SK-N-SH (cell line): ENCODE measurements at regions not wholly inside any gene's neighbourhood (a gene's known extent, or its start where the extent isn't known, plus 50 kb on each side); places are given as distances from the start of the nearest gene placed in this dataset.

Experiments used
- CTCF ChIA-PET: fragments of 300-600, 350-600 bp; formaldehyde crosslinking; extraction: SDS; loops from one replicate; lab custom pipeline; 2021; lab: Yijun Ruan, JAX
- POLR2A ChIA-PET: fragments of 350-600 bp; sonication (Branson Sonifier 250); formaldehyde crosslinking; extraction: SDS; loops from one replicate; lab custom pipeline; 2020; ENCODE audit warnings: antibody characterized with exemption, inconsistent platforms; lab: Yijun Ruan, JAX
- DNase-seq: peaks from one replicate; pipeline ENCODE4 v3.0.0; 2012
- H2AFZ ChIP-seq: fragments of 200-600 bp; sonication (generic); 2 replicates; pipeline ENCODE4 v1.8.1; 2016; ENCODE audit warnings: antibody characterized with exemption, mild to moderate bottlenecking, low read depth
- H3F3A ChIP-seq: fragments of 200-600 bp; sonication (generic); replicated peaks from 2 replicates; pipeline ENCODE3; 2016; ENCODE audit warnings: antibody characterized with exemption, mild to moderate bottlenecking; ENCODE audit not compliant: insufficient read depth
- H3K27ac ChIP-seq, 2 experiments: fragments of 200-500 bp in 1 of 2; fragments of 200-600 bp in 1 of 2; sonication (Bioruptor generic) in 1 of 2; sonication (generic), shearing (Covaris generic) in 1 of 2; 2 replicates each; pipeline versions ENCODE4 v1.5.1 to v1.6.1; 2014 to 2016; ENCODE audit warnings: low read depth in 2 of 2, inconsistent platforms in 1 of 2, low read length in 1 of 2, mild to moderate bottlenecking in 1 of 2, mixed read lengths in 1 of 2
- H3K27me3 ChIP-seq: fragments of 200-600 bp; sonication (generic), shearing (Covaris generic); 2 replicates; pipeline ENCODE4 v1.6.1; 2016; ENCODE audit warnings: mixed run types; ENCODE audit not compliant: insufficient read depth
- H3K36me3 ChIP-seq, 2 experiments: fragments of 200-500 bp in 1 of 2; fragments of 200-600 bp in 1 of 2; sonication (Bioruptor generic) in 1 of 2; sonication (generic) in 1 of 2; replicated peaks in 1 of 2; 2 replicates each; pipeline versions ENCODE3 to v1.5.1; 2014 to 2016; ENCODE audit warnings: low read length in 1 of 2, mild to moderate bottlenecking in 1 of 2; ENCODE audit not compliant: insufficient read depth in 2 of 2, control insufficient read depth in 1 of 2
- H3K4me1 ChIP-seq, 2 experiments: fragments of 200-500 bp in 1 of 2; fragments of 200-600 bp in 1 of 2; sonication (Bioruptor generic) in 1 of 2; sonication (generic), shearing (Covaris generic) in 1 of 2; 2 replicates each; pipeline versions ENCODE4 v1.5.1 to v1.6.1; 2014 to 2016; ENCODE audit warnings: low read depth in 1 of 2, low read length in 1 of 2, mixed run types in 1 of 2; ENCODE audit not compliant: insufficient read depth in 2 of 2, control insufficient read depth in 1 of 2
- H3K4me2 ChIP-seq: fragments of 200-600 bp; sonication (generic), shearing (Covaris generic); 2 replicates; pipeline ENCODE4 v1.6.1; 2017; ENCODE audit warnings: mixed run types
- H3K4me3 ChIP-seq, 2 experiments: fragments of 200-500 bp in 1 of 2; fragments of 200-600 bp in 1 of 2; sonication (Bioruptor generic) in 1 of 2; sonication (generic), shearing (Covaris generic) in 1 of 2; 2 replicates each; pipeline versions ENCODE4 v1.5.1 to v1.8.1; 2014 to 2016; ENCODE audit warnings: low read depth in 2 of 2, inconsistent platforms in 1 of 2, low read length in 1 of 2, mild to moderate bottlenecking in 1 of 2, mixed read lengths in 1 of 2, moderate library complexity in 1 of 2
- H3K79me2 ChIP-seq: fragments of 200-600 bp; sonication (generic); 2 replicates; pipeline ENCODE4 v1.8.1; 2017; ENCODE audit warnings: mild to moderate bottlenecking; ENCODE audit not compliant: insufficient read depth
- H3K9ac ChIP-seq: fragments of 200-600 bp; sonication (generic); 2 replicates; pipeline ENCODE4 v1.6.1; 2017; ENCODE audit warnings: mixed run types
- H3K9me2 ChIP-seq: fragments of 200-600 bp; sonication (generic); 2 replicates; pipeline ENCODE4 v1.6.1; 2017; ENCODE audit warnings: mixed run types
- H3K9me3 ChIP-seq: fragments of 200-600 bp; sonication (generic); 2 replicates; pipeline ENCODE4 v1.6.1; 2017; ENCODE audit warnings: mixed run types, mild to moderate bottlenecking, moderate library complexity
- H4K20me1 ChIP-seq: fragments of 200-600 bp; sonication (generic); 2 replicates; pipeline ENCODE4 v1.6.1; 2017; ENCODE audit warnings: mild to moderate bottlenecking, mixed run types; ENCODE audit not compliant: insufficient read depth
- CHD2 ChIP-seq: fragments of 150-350 bp; IDR thresholded peaks from 2 replicates; pipeline ENCODE4 v1.6.1; 2018; ENCODE audit warnings: low read length; ENCODE audit not compliant: partially characterized antibody
- ELF1 ChIP-seq: IDR thresholded peaks from 2 replicates; pipeline ENCODE4 v1.4.0; 2012
- EP300 ChIP-seq, 2 experiments: IDR thresholded peaks; 2 replicates each; pipeline versions ENCODE4 v1.4.0 to v1.6.1; 2012; ENCODE audit warnings: borderline replicate concordance in 1 of 2, low read depth in 1 of 2, low read length in 1 of 2
- FOSL2 ChIP-seq: IDR thresholded peaks from 2 replicates; pipeline ENCODE4 v1.4.0; 2012; ENCODE audit warnings: low read depth, mild to moderate bottlenecking, moderate library complexity, borderline replicate concordance
- FOXJ3 ChIP-seq: sonication (generic); formaldehyde crosslinking; IDR thresholded peaks from 2 replicates; pipeline ENCODE4 v1.5.1; 2020; ENCODE audit warnings: mild to moderate bottlenecking, missing genetic modification reagents
- GATA2 ChIP-seq: sonication (generic); formaldehyde crosslinking; IDR thresholded peaks from 2 replicates; pipeline ENCODE4 v1.5.0; 2020; ENCODE audit warnings: mild to moderate bottlenecking, missing genetic modification reagents
- IRF3 ChIP-seq: fragments of 150-350 bp; IDR thresholded peaks from 2 replicates; pipeline ENCODE4 v1.6.1; 2016; ENCODE audit warnings: mild to moderate bottlenecking, low read depth, low read length
- JUND ChIP-seq: IDR thresholded peaks from 2 replicates; pipeline ENCODE4 v1.4.0; 2012
- MEF2A ChIP-seq: IDR thresholded peaks from 2 replicates; pipeline ENCODE4 v1.4.0; 2012; ENCODE audit warnings: low read depth, borderline replicate concordance
- MXI1 ChIP-seq: IDR thresholded peaks from 2 replicates; pipeline ENCODE4 v1.6.1; 2012; ENCODE audit warnings: mild to moderate bottlenecking, low read depth, low read length, improper control_type of control experiment
- NFIC ChIP-seq: IDR thresholded peaks from 2 replicates; pipeline ENCODE4 v1.4.0; 2012; ENCODE audit warnings: borderline replicate concordance
- PBX3 ChIP-seq: IDR thresholded peaks from 2 replicates; pipeline ENCODE4; 2012
- RAD21 ChIP-seq: IDR thresholded peaks from 2 replicates; pipeline ENCODE4 v1.6.1; 2012; ENCODE audit warnings: mild to moderate bottlenecking, low read length
- RCOR1 ChIP-seq: fragments of 150-350 bp; IDR thresholded peaks from 2 replicates; pipeline ENCODE4 v1.6.1; 2017; ENCODE audit warnings: antibody characterized with exemption, low read length
- RFX5 ChIP-seq: IDR thresholded peaks from 2 replicates; pipeline ENCODE4 v1.6.1; 2012; ENCODE audit warnings: mild to moderate bottlenecking, improper control_type of control experiment, low read length
- RXRA ChIP-seq: IDR thresholded peaks from 2 replicates; pipeline ENCODE4 v1.4.0; 2012; ENCODE audit warnings: low read depth, mild to moderate bottlenecking, borderline replicate concordance
- SIN3A ChIP-seq: IDR thresholded peaks from 2 replicates; pipeline ENCODE4 v1.6.1; 2012; ENCODE audit warnings: low read depth, mild to moderate bottlenecking, low read length, moderate library complexity, borderline replicate concordance
- SMC3 ChIP-seq: IDR thresholded peaks from 2 replicates; pipeline ENCODE4 v1.6.1; 2012; ENCODE audit warnings: low read depth, low read length, improper control_type of control experiment
- TAF1 ChIP-seq: IDR thresholded peaks from 2 replicates; pipeline ENCODE4 v1.6.1; 2012; ENCODE audit warnings: low read depth, mild to moderate bottlenecking, low read length, moderate library complexity, borderline replicate concordance
- TEAD4 ChIP-seq: IDR thresholded peaks from 2 replicates; pipeline ENCODE4 v1.4.0; 2012; ENCODE audit warnings: mild to moderate bottlenecking, borderline replicate concordance; ENCODE audit not compliant: insufficient read depth
- USF1 ChIP-seq: IDR thresholded peaks from 2 replicates; pipeline ENCODE4 v1.4.0; 2012; ENCODE audit warnings: low read depth, borderline replicate concordance
- YY1 ChIP-seq: IDR thresholded peaks from 2 replicates; pipeline ENCODE4 v1.4.0; 2012; ENCODE audit warnings: low read depth, mild to moderate bottlenecking
- ZBTB33 ChIP-seq: IDR thresholded peaks from 2 replicates; pipeline ENCODE4 v1.4.0; 2012; ENCODE audit warnings: low read depth, borderline replicate concordance
- WGBS: methylation state at CpG from one replicate; pipeline ENCODE4 v1.1.6; 2017; ENCODE audit warnings: low lambda C conversion rate; 5-methylcytosine and 5-hydroxymethylcytosine counted together

- TF ChIP-seq SIN3A (no peak), FOXJ3 (CRISPR knock-in tag) (no peak), ZBTB33 (no peak), EP300 (IDR thresholded peaks at IDR 0.05; ENCODE audit: borderline replicate concordance in 1 of 2, low read depth in 1 of 2, low read length in 1 of 2) (no peak), MXI1 (no peak), JUND (no peak)
- TF ChIP-seq, all 33 proteins: peak for 0
These were observed 1485.6 kb downstream of the PCDH19 start (continued) for GRCh38 chrX:98924511-98924910.

- H3K4me1 ChIP-seq: no peaks in the 10 kb centered on the region
- H3K79me2 ChIP-seq: no peaks in the 10 kb centered on the region
- no peak overlapping the region for H2AFZ ChIP-seq
- TF ChIP-seq YY1 (no peak), RXRA (no peak), IRF3 (no peak), SMC3 (no peak), USF1 (no peak), TEAD4 (no peak), CHD2 (no peak), ZBTB33 (no peak), NFIC (no peak), FOSL2 (no peak), EP300 (IDR thresholded peaks at IDR 0.05; ENCODE audit: borderline replicate concordance in 1 of 2, low read depth in 1 of 2, low read length in 1 of 2) (no peak), TAF1 (no peak), MEF2A (no peak), PBX3 (no peak), RAD21 (no peak), SIN3A (no peak), RCOR1 (no peak), RFX5 (no peak), GATA2 (CRISPR knock-in tag) (no peak), ELF1 (no peak)
- TF ChIP-seq, all 33 proteins: peak for 0
- Histone ChIP-seq H3K36me3 (no peaks in the 10 kb centered on the region), H3K27ac (no peak overlapping the region), H3K4me3 (no peak overlapping the region), H3F3A (no peaks in the 10 kb centered on the region), H4K20me1 (no peaks in the 10 kb centered on the region), H3K9me3 (no peaks in the 10 kb centered on the region), H3K9me2 (no peaks in the 10 kb centered on the region), H3K4me2 (no peak overlapping the region), H3K27me3 (no peaks in the 10 kb centered on the region), H3K9ac (no peak overlapping the region)
- CTCF ChIA-PET: no interaction called here
- 0% methylated on average over 1 of the region's 1 CpG for WGBS
- no peak for DNase-seq
- POLR2A ChIA-PET: no interaction called here
These were observed 1512.9 kb downstream of the PCDH19 start for GRCh38 chrX:98897191-98897590.
